ENCODE measurements at regions not wholly inside any gene's neighbourhood (a gene's known extent, or its start where the extent isn't known, plus 50 kb on each side); places are given as distances from the start of the nearest gene placed in this dataset.
A peak's percentile ranks its signal among the peaks of the same experiment; 100 is the strongest.
"Not testable (repeated sequence)": the region's sequence is repeated elsewhere in the genome, so short reads cannot be mapped to it uniquely, and the experiment has no call there.

DNA sequence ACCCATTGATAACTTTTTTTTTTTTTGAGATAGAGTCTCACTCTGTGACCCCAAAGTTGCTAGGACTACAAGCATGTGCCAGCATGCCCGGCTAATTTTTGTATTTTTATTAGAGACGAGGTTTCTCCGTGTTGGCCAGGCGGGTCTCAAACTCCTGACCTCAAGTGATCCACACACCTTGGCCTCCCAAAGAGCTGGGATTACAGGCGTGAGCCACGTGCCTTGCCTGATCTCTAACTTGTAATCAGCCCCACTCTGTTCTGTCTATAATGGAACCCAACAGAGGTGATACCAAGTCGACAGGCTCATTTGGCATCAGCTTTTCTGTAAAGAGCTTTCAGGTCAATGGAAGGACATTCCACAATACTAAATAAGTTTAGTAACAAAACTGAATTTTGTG, 99.4 kb downstream of the HFE start:
- WGBS, 2 donors = 83 to 93% methylated on average over 7 of the region's 7 CpGs
- no peak for FAIRE-seq
- DNase-seq = no peak
- no peak for ATAC-seq
- TF ChIP-seq, protein P1, sequence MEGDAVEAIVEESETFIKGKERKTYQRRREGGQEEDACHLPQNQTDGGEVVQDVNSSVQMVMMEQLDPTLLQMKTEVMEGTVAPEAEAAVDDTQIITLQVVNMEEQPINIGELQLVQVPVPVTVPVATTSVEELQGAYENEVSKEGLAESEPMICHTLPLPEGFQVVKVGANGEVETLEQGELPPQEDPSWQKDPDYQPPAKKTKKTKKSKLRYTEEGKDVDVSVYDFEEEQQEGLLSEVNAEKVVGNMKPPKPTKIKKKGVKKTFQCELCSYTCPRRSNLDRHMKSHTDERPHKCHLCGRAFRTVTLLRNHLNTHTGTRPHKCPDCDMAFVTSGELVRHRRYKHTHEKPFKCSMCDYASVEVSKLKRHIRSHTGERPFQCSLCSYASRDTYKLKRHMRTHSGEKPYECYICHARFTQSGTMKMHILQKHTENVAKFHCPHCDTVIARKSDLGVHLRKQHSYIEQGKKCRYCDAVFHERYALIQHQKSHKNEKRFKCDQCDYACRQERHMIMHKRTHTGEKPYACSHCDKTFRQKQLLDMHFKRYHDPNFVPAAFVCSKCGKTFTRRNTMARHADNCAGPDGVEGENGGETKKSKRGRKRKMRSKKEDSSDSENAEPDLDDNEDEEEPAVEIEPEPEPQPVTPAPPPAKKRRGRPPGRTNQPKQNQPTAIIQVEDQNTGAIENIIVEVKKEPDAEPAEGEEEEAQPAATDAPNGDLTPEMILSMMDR (IDR thresholded peaks at IDR 0.05) = no peak
- Histone ChIP-seq H3K27ac (no peak overlapping the region), H3K36me3 (no peaks in the 10 kb centered on the region), H3K4me3 (no peak overlapping the region), H3K9me3 (no peaks in the 10 kb centered on the region), H3K4me1 (peaks cover 0 to 10% (median 0%) of the 10 kb centered on the region in 3 donors), H3K27me3 (peaks cover 0 to 12% (median 0%) of the 10 kb centered on the region in 4 donors)
- intact Hi-C loops (cut with DNase I) = no loop called here

DNA sequence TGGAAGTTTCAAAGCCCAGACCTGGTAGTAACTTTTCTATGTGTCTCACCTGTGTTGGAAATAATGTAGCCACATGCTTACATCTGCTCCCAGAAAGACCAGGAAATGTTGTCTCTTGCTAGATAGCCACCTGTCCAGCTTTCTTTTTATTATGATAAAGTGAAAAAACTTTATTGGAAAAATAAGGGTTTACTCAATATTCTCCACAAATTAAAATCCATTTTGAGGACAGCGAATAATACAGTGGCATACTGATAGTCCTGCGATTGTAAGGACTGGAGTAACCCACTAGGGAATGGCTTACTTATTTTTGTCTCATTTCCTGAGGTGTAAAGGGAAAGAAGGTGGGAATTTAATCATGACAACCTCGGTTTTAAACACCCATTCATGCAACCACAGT, 100.1 kb downstream of the HFE start:
- ATAC-seq (no peak), DNase-seq (no peak), FAIRE-seq (no peak)
- WGBS, 2 donors = 49 to 51% methylated on average over 3 of the region's 3 CpGs
- no peaks in the 10 kb centered on the region for H3K9me3 ChIP-seq
- intact Hi-C loops (cut with DNase I) = no loop called here
- H3K4me1 ChIP-seq = peaks cover 0 to 10% (median 0%) of the 10 kb centered on the region in 3 donors
- TF ChIP-seq, protein P1 (IDR thresholded peaks at IDR 0.05) = no peak
- no peak overlapping the region for H3K4me3 ChIP-seq
- H3K36me3 ChIP-seq = no peaks in the 10 kb centered on the region
- peaks cover 0 to 12% (median 0%) of the 10 kb centered on the region in 4 donors for H3K27me3 ChIP-seq
- no peak overlapping the region for H3K27ac ChIP-seq

DNA sequence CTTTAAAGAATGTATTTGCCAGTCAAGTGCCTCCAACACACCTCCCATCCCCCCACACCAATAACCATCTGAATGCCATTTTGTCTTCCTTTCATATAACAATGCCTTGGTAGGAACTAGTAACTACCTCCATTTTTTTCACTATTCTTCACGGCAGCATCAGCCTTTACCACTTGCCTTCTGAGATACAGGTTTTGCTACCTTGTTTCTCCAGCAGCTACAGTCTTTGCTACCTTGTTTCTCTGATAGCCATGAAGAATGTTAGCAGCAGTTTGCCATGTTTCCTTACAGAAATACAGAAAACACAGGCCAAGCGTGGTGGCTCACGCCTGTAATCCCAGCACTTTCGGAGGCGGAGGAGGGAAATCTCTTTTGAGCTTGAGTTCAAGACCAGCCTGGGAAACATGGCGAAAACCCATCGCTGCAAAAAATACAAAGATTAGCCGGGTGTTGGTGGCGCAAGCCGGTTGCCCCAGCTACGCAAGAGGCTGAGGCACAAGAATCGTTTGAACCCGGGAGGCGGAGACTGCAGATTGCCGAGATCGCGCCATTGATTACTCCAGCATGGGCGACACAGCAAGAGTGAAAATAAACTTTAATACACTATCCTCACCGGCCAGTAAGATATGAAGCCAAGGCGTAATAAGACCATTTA, 100.9 kb downstream of the HFE start:
- ATAC-seq (peak; percentile 6 to 13 (median 10)), FAIRE-seq (no peak), DNase-seq (no peak)
- Histone ChIP-seq H3K9me3 (no peaks in the 10 kb centered on the region), H3K4me3 (peak overlapping the region; percentile 15 to 53 (median 24)), H3K36me3 (no peaks in the 10 kb centered on the region), H3K4me1 (peaks cover 0 to 10% (median 0%) of the 10 kb centered on the region in 3 donors), H3K27ac (peak overlapping the region; percentile 35 to 77 (median 57)), H3K27me3 (peaks cover 0 to 16% (median 0%) of the 10 kb centered on the region in 4 donors)
- WGBS, 2 donors = 12 to 15% methylated on average over 20 of the region's 20 CpGs
- TF ChIP-seq, protein P1 (IDR thresholded peaks at IDR 0.05) = no peak
- intact Hi-C loops (cut with DNase I) = no loop called here

DNA sequence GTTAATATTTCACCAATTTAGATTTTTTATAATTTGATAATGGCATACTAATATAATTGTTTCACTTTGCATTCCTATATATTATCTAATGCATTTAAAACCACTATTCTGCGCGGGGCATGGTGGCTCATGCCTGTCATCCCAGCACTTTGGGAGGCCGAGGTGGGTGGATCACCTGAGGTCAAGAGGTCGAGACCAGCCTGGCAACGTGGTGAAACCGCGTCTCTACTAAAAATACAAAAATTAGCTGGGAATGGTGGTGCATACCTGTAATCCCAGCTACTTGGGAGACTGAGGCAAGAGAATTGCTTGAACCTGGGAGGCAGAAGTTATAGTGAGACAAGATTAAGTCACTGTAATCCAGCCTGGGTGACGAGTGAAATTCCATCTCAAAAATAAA, 104.3 kb downstream of the HFE start:
- H3K36me3 ChIP-seq; H3K4me3 ChIP-seq; DNase-seq; H3K4me1 ChIP-seq; ATAC-seq; H3K9me3 ChIP-seq; FAIRE-seq; H3K27ac ChIP-seq; intact Hi-C loops (cut with DNase I): not testable (repeated sequence)
- 72 to 79% methylated on average over 8 of the region's 8 CpGs for WGBS, 2 donors
- peaks cover 0 to 41% (median 0%) of the 10 kb centered on the region in 4 donors for H3K27me3 ChIP-seq

DNA sequence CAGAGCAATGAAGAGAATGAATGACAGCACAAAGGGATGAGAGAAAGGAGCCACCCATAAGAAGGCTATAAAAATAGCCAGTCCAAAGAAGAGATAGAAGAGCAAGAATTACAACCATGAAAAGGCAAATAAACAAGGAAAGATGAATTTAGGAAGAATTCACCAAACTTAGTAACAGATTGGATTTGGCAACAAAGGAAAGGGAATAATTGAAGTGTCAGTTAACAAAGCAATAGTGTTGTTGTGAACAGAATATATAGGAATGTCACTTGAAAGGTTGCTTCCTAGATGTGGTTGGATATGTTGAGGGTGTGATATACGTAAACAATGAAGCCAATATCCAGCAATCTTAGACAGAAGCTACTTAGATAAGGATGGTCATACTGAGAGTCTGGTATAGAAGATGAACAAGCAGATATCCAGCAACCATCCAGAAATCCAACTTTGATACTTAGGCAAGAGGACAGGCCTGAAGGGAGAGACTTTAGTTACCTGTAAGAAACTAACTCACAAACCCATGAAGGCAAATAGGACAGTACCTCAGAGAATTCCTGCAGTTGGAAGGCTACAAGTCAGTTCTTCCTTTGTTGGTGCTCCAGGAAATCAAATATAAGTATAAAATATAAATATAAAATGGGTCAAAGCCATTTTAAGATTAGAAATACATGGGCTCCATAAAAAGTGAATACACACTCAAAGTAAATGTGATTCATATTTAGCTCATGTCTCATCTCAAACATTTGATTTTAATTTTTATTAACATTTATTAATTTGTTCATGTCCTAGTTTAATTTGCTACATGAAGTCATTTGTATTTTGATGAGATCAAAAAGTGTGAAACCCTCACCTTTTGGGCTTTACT, 106.5 kb downstream of the HFE start:
- Histone ChIP-seq H3K27me3 (peaks cover 0 to 59% (median 0%) of the 10 kb centered on the region in 4 donors), H3K9me3 (no peaks in the 10 kb centered on the region), H3K4me1 (no peaks in the 10 kb centered on the region), H3K27ac (no peak overlapping the region), H3K4me3 (no peak overlapping the region), H3K36me3 (no peaks in the 10 kb centered on the region)
- 78 to 88% methylated on average over 1 of the region's 1 CpG for WGBS, 2 donors
- TF ChIP-seq, protein P1 (IDR thresholded peaks at IDR 0.05) = no peak
- intact Hi-C loops (cut with DNase I) = no loop called here
- DNase-seq (no peak), ATAC-seq (no peak), FAIRE-seq (no peak)

Measured in pancreas (tissue), 10 donors.